Stimulated activated CD4-positive, alpha-beta T cell treated with anti-CD3 and anti-CD28 coated beads, Interleukin-12 subunit alpha, Interleukin-12 subunit beta, amount 100 ng/mL, for 4 hours (primary cell): ENCODE measurements at regions not wholly inside any gene's neighbourhood (a gene's known extent, or its start where the extent isn't known, plus 50 kb on each side); places are given as distances from the start of the nearest gene placed in this dataset.

Experiments
- DNase-seq: peaks from one replicate; pipeline ENCODE4 v3.0.0-alpha.2; 2020

- no peak for DNase-seq
Observed at GRCh38 chr1:115577513-115577912, 64.3 kb upstream of the VANGL1 start.

- DNase-seq: no peak
Observed at GRCh38 chr1:115575661-115576060, 66.1 kb upstream of the VANGL1 start.

- no peak for DNase-seq
Observed at GRCh38 chr1:115572710-115573109, 69.1 kb upstream of the VANGL1 start.

- no peak for DNase-seq
Observed at GRCh38 chr1:115567431-115567830, 74.3 kb upstream of the VANGL1 start.

GRCh38 chr1:115565791-115566190 is 76.0 kb upstream of the VANGL1 start:
- no peak for DNase-seq

- DNase-seq: no peak
Observed at GRCh38 chr1:115565353-115565752, 76.4 kb upstream of the VANGL1 start.

GRCh38 chr1:115564201-115564600 is 77.6 kb upstream of the VANGL1 start:
- DNase-seq: no peak

GRCh38 chr1:115560027-115560426 is 81.7 kb upstream of the VANGL1 start:
- no peak for DNase-seq

GRCh38 chr1:115558275-115558674 is 83.5 kb upstream of the VANGL1 start:
- DNase-seq: no peak

GRCh38 chr1:115557715-115558114 is 84.1 kb upstream of the VANGL1 start:
- DNase-seq: no peak

GRCh38 chr1:115556236-115556635 is 85.5 kb upstream of the VANGL1 start:
- DNase-seq: no peak

GRCh38 chr1:115555446-115555845 is 86.3 kb upstream of the VANGL1 start:
- no peak for DNase-seq

GRCh38 chr1:115547696-115548095 is 94.1 kb upstream of the VANGL1 start:
- no peak for DNase-seq

- no peak for DNase-seq
Observed at GRCh38 chr1:115546846-115547245, 94.9 kb upstream of the VANGL1 start.

GRCh38 chr1:115545791-115546733 is 95.7 kb upstream of the VANGL1 start:
- DNase-seq: no peak

GRCh38 chr1:115545096-115545720 is 96.6 kb upstream of the VANGL1 start:
- no peak for DNase-seq

- DNase-seq: no peak
Observed at GRCh38 chr1:115544131-115544530, 97.6 kb upstream of the VANGL1 start.

- no peak for DNase-seq
Observed at GRCh38 chr1:115543247-115543646, 98.5 kb upstream of the VANGL1 start.

- no peak for DNase-seq
Observed at GRCh38 chr1:115539736-115540135, 102.0 kb upstream of the VANGL1 start.

- no peak for DNase-seq
Observed at GRCh38 chr1:115539061-115539460, 102.7 kb upstream of the VANGL1 start.

- DNase-seq: no peak
Observed at GRCh38 chr1:115538579-115538978, 103.2 kb upstream of the VANGL1 start.

- DNase-seq: no peak
Observed at GRCh38 chr1:115537415-115537814, 104.4 kb upstream of the VANGL1 start.

GRCh38 chr1:115536279-115536816 is 105.4 kb upstream of the VANGL1 start:
- no peak for DNase-seq

GRCh38 chr1:115534106-115534505 is 107.7 kb upstream of the VANGL1 start:
- DNase-seq: no peak
